C4-2B (cell line): ENCODE measurements at regions not wholly inside any gene's neighbourhood (a gene's known extent, or its start where the extent isn't known, plus 50 kb on each side); places are given as distances from the start of the nearest gene placed in this dataset.

ENCODE experiments used
- CTCF ChIP-seq: fragments of 450-650 bp; conservative IDR thresholded peaks from 2 replicates; pipeline ENCODE4 v1.5.1; 2017; ENCODE audit warnings: mild to moderate bottlenecking
- ZFX ChIP-seq: fragments of 450-650 bp; IDR thresholded peaks from 2 replicates; pipeline ENCODE4 v1.6.1; 2017

GRCh38 chr2:57386305-57386704 lies 660.3 kb upstream of the VRK2 start:
- TF ChIP-seq CTCF (no peak), ZFX (no peak)
